ENCODE measurements at regions not wholly inside any gene's neighbourhood (a gene's known extent, or its start where the extent isn't known, plus 50 kb on each side); places are given as distances from the start of the nearest gene placed in this dataset.

DNA sequence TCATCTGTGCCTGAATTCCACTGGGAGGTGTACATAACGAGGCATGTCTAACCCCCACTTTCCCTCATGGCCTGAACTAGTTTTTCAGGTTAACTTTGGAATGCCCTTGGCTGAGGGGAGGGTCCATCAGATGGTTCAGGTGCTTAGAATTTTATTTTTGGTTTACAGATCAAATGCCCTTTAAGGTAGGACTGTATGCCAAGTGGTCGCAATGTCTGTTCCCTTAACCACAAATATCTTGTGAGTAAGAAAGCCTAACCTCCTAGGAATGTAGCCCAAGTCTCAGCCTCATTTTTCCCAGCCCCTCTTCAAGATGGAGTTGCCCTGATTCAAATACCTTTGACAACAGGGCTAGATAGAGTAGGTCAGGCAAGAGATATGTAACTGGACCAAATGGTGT is 78.4 kb downstream of the RNASET2 start:
- H3K4me3 ChIP-seq (ENCODE audit: low read length): no peak overlapping the region
- no peak for DNase-seq (ENCODE audit: low read depth)
- TF ChIP-seq, protein P1, sequence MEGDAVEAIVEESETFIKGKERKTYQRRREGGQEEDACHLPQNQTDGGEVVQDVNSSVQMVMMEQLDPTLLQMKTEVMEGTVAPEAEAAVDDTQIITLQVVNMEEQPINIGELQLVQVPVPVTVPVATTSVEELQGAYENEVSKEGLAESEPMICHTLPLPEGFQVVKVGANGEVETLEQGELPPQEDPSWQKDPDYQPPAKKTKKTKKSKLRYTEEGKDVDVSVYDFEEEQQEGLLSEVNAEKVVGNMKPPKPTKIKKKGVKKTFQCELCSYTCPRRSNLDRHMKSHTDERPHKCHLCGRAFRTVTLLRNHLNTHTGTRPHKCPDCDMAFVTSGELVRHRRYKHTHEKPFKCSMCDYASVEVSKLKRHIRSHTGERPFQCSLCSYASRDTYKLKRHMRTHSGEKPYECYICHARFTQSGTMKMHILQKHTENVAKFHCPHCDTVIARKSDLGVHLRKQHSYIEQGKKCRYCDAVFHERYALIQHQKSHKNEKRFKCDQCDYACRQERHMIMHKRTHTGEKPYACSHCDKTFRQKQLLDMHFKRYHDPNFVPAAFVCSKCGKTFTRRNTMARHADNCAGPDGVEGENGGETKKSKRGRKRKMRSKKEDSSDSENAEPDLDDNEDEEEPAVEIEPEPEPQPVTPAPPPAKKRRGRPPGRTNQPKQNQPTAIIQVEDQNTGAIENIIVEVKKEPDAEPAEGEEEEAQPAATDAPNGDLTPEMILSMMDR (conservative IDR thresholded peaks at IDR 0.05; ENCODE audit: low read depth, low read length): no peak

DNA sequence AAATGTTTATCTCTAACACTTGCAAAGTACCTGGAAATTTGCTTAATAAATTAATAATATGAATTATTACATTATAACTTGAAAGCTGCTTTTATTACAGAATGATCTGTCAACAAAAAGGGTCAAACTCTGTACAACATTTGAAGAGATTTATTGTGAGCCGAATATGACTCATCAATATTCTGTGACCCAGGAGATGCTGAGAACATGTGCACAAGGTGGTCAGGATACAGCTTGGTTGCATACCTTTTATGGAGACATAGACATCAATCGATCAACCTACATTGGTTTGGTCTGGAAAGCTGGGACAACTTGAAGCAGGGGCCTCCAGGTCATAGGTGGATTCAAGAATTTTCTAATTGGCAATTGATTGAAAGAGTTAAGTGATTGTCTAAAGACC is 79.0 kb downstream of the RNASET2 start:
- TF ChIP-seq, protein P1 (conservative IDR thresholded peaks at IDR 0.05; ENCODE audit: low read depth, low read length): no peak
- H3K4me3 ChIP-seq (ENCODE audit: low read length): no peak overlapping the region
- no peak for DNase-seq (ENCODE audit: low read depth)

DNA sequence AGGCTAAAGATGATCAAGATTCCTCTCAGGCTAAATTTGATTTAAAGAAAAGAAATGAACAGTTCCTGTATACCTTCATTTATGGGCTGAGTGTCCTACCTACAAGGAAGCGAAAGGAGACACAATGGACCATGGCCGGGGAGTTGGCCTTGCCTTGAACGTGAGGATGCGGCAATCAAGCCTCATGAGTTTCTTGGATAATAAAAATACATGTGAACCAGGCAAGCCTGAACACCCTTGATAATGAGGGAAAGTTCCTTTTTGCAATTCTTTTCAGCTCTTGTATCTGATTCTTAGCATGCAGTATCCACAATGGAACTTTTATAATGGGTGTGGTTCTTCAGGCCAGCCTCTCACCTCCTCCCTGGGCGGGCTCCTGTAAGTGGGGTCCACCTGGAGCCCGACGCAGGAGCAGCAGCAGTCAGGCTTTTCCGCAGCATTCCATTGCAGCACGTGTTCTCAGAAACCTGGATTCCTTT is 83.8 kb downstream of the RNASET2 start:
- TF ChIP-seq, protein P1 (conservative IDR thresholded peaks at IDR 0.05; ENCODE audit: low read depth, low read length): no peak
- DNase-seq (ENCODE audit: low read depth): no peak
- no peak overlapping the region for H3K4me3 ChIP-seq (ENCODE audit: low read length)

DNA sequence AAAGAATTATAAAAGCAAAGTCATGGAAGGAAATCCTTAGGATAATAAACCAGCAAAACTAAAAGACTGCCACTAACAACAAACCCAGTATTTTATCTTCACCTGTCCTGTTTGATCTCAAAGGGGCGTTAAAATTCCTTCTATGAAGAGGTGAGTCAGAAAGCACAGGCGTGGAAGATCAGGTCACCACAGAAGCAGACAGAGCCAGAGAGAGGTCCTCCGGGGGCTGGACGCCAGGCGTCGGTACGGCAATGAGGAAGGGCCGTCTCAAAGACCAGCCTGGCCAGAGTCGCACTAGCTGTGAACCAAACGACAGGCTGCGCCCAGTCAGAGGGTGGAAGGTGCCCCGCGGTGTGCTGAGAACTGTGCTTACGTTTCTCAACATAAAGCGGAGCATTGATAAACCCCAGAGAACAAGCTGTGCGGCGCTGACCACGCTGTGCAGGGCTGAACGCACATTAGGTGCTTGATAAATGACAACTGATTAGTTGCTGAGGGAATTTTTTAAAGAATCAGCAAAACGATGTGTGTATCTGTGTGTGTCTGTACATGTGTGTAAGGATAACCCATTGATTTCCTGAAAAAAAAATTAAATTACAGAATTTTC is 85.6 kb downstream of the RNASET2 start:
- no peak overlapping the region for H3K4me3 ChIP-seq (ENCODE audit: low read length)
- no peak for DNase-seq (ENCODE audit: low read depth)
- TF ChIP-seq, protein P1 (conservative IDR thresholded peaks at IDR 0.05; ENCODE audit: low read depth, low read length): no peak

DNA sequence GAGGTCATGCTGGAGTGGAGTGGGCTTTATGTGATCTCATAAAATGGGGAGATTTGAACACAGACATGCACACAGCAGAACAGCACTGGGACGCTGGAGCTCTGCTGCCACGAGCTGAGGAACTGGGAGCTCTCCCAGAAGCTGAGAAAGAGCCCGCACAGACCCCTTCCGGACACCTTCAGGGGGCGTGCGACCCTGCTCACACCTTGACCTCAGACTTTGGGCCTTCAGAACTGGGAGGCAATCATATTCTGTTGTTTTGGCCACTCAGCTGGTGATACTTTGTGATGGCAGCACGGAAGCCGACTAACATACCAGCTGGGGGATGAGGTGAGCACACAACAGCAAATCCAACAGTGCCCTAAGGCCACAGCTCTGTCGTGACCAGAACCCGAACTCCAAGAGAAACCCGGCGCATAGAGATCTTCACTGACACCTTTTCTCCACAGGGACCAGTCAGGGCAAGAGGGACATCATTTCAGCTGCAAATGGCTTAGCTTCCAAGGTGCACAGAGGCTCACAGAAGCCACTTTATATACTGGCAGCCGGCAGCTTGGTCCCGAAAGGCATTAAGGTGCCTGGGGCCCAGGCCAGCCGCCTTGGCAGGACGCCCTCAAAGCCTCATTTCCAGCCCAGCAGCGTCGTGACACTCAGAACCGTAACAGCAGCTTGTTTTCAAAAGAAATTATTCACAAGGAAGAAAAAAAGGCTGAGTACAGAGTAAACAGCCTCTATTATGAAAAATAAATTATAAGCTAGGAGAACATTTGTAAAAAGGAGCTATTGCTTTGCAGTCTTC is 89.3 kb downstream of the RNASET2 start:
- H3K4me3 ChIP-seq (ENCODE audit: low read length): no peak overlapping the region
- TF ChIP-seq, protein P1 (conservative IDR thresholded peaks at IDR 0.05; ENCODE audit: low read depth, low read length): no peak
- DNase-seq (ENCODE audit: low read depth): no peak

DNA sequence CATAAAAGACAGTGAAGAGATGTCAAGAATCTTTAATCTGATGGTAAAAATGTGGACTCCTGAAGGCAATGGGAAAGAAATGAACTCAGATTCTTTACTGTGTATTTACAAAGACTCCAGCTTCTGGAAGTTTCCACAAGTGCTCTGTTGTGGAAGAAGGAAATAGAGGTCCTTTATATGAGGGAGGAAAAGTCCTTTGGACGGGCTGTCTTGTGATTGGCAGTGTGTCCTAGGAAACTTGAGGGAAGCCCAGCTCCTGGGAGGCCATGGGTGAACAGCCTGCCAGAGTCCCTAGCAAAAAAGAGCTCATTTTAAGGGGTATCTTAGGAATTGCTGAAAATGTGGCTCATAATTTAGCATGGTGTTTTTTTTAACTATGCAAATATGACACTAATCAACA is 92.0 kb downstream of the RNASET2 start:
- H3K4me3 ChIP-seq (ENCODE audit: low read length): no peak overlapping the region
- DNase-seq (ENCODE audit: low read depth): no peak
- TF ChIP-seq, protein P1 (conservative IDR thresholded peaks at IDR 0.05; ENCODE audit: low read depth, low read length): no peak

All from retinal pigment epithelial cell (primary cell).